Hepatocyte (in vitro differentiated cells): ENCODE measurements at regions not wholly inside any gene's neighbourhood (a gene's known extent, or its start where the extent isn't known, plus 50 kb on each side); places are given as distances from the start of the nearest gene placed in this dataset.
A peak's percentile ranks its signal among the peaks of the same experiment; 100 is the strongest.

ENCODE experiments used
- DNase-seq: peaks from one replicate; pipeline ENCODE4 v3.0.0-alpha.2; 2016; ENCODE audit warnings: low spot score
- H2AFZ ChIP-seq: fragments of 200-600 bp; sonication (generic); 2 replicates; pipeline ENCODE4 v1.6.0; 2016; ENCODE audit warnings: antibody characterized with exemption, mild to moderate bottlenecking
- H3K27ac ChIP-seq: fragments of 200-600 bp; sonication (generic); 2 replicates; pipeline ENCODE4 v1.5.1; 2016; ENCODE audit warnings: mild to moderate bottlenecking
- H3K27me3 ChIP-seq: fragments of 200-600 bp; sonication (generic); 2 replicates; pipeline ENCODE4 v1.6.1; 2016
- H3K36me3 ChIP-seq: fragments of 200-600 bp; sonication (generic); replicated peaks from 2 replicates; pipeline ENCODE4 v1.5.1; 2016; ENCODE audit warnings: low read depth; ENCODE audit not compliant: insufficient read depth
- H3K4me1 ChIP-seq: fragments of 200-600 bp; sonication (generic); 2 replicates; pipeline ENCODE4 v1.5.1; 2016; ENCODE audit warnings: mild to moderate bottlenecking, moderate library complexity; ENCODE audit not compliant: insufficient read depth
- H3K4me2 ChIP-seq: fragments of 200-600 bp; sonication (generic); 2 replicates; pipeline ENCODE4 v1.6.0; 2016
- H3K4me3 ChIP-seq: fragments of 200-600 bp; sonication (generic); 2 replicates; pipeline ENCODE4 v1.5.1; 2016; ENCODE audit warnings: mild to moderate bottlenecking
- H3K79me2 ChIP-seq: fragments of 200-600 bp; sonication (generic); 2 replicates; pipeline ENCODE4 v1.6.0; 2017; ENCODE audit warnings: mild to moderate bottlenecking
- H3K9me2 ChIP-seq: fragments of 200-600 bp; sonication (generic); replicated peaks from 2 replicates; pipeline ENCODE4 v1.6.0; 2017; ENCODE audit warnings: mild to moderate bottlenecking; ENCODE audit not compliant: insufficient read depth
- H3K9me3 ChIP-seq: fragments of 200-600 bp; sonication (generic); 2 replicates; pipeline ENCODE4 v1.5.1; 2016; ENCODE audit warnings: low read depth, mild to moderate bottlenecking
- H4K20me1 ChIP-seq: fragments of 200-600 bp; sonication (generic); 2 replicates; pipeline ENCODE4 v1.6.0; 2016; ENCODE audit warnings: mild to moderate bottlenecking; ENCODE audit not compliant: insufficient read depth, poor library complexity, severe bottlenecking
- EZH2 ChIP-seq: fragments of 200-600 bp; sonication (generic); IDR thresholded peaks from 2 replicates; pipeline ENCODE4 v1.6.1; 2016; ENCODE audit warnings: antibody characterized with exemption, mild to moderate bottlenecking, borderline replicate concordance
- EZH2phosphoT487 ChIP-seq: fragments of 200-600 bp; sonication (generic); IDR thresholded peaks from one replicate; pipeline ENCODE4 v1.6.1; 2018; ENCODE audit warnings: antibody characterized with exemption, mild to moderate bottlenecking, low read depth, moderate library complexity; ENCODE audit not compliant: unreplicated experiment, severe bottlenecking
- WGBS: methylation state at CpG from one replicate; pipeline ENCODE4 v1.1.6; 2016; ENCODE audit warnings: low lambda C conversion rate; ENCODE audit errors: missing lambda C conversion rate; 5-methylcytosine and 5-hydroxymethylcytosine counted together
- TF ChIP-seq, protein P1 (sequence below): fragments of 200-600 bp; sonication (generic); IDR thresholded peaks from 2 replicates; pipeline ENCODE4 v1.5.1; 2016; ENCODE audit warnings: antibody characterized with exemption, mild to moderate bottlenecking; ENCODE audit not compliant: poor library complexity

DNA sequence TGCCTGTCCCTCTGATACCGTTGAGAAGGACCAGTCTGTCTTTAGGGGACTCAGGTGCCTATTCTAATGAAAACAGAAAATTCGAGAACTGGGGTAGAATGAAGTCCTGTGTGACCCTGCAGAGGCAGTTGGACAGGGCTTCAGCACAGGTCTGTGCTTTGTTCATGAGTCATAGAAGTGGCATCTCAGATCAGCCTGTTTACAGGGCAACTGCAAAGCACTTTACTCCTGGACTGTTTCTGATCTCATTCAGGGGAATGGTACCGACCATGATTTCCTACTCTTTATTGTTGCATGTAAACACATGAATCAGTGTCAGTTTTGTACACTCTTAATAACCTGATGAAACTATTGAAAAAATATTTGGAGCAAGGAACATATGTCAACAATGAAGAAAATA is 1517.0 kb downstream of the AACS start:
- Histone ChIP-seq H3K4me1 (no peaks in the 10 kb centered on the region), H3K4me3 (no peak overlapping the region), H3K9me3 (no peaks in the 10 kb centered on the region), H3K27ac (peak overlapping the region; percentile 25), H4K20me1 (no peaks in the 10 kb centered on the region), H2AFZ (no peak overlapping the region), H3K9me2 (no peaks in the 10 kb centered on the region), H3K4me2 (no peak overlapping the region), H3K27me3 (no peaks in the 10 kb centered on the region), H3K36me3 (no peaks in the 10 kb centered on the region), H3K79me2 (no peaks in the 10 kb centered on the region)
- TF ChIP-seq, protein P1, sequence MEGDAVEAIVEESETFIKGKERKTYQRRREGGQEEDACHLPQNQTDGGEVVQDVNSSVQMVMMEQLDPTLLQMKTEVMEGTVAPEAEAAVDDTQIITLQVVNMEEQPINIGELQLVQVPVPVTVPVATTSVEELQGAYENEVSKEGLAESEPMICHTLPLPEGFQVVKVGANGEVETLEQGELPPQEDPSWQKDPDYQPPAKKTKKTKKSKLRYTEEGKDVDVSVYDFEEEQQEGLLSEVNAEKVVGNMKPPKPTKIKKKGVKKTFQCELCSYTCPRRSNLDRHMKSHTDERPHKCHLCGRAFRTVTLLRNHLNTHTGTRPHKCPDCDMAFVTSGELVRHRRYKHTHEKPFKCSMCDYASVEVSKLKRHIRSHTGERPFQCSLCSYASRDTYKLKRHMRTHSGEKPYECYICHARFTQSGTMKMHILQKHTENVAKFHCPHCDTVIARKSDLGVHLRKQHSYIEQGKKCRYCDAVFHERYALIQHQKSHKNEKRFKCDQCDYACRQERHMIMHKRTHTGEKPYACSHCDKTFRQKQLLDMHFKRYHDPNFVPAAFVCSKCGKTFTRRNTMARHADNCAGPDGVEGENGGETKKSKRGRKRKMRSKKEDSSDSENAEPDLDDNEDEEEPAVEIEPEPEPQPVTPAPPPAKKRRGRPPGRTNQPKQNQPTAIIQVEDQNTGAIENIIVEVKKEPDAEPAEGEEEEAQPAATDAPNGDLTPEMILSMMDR, result no peak
- no peak for TF ChIP-seq EZH2
- TF ChIP-seq EZH2phosphoT487, result no peak
- 17% methylated on average over 3 of the region's 3 CpGs for WGBS
- DNase-seq, result peak; percentile 61

DNA sequence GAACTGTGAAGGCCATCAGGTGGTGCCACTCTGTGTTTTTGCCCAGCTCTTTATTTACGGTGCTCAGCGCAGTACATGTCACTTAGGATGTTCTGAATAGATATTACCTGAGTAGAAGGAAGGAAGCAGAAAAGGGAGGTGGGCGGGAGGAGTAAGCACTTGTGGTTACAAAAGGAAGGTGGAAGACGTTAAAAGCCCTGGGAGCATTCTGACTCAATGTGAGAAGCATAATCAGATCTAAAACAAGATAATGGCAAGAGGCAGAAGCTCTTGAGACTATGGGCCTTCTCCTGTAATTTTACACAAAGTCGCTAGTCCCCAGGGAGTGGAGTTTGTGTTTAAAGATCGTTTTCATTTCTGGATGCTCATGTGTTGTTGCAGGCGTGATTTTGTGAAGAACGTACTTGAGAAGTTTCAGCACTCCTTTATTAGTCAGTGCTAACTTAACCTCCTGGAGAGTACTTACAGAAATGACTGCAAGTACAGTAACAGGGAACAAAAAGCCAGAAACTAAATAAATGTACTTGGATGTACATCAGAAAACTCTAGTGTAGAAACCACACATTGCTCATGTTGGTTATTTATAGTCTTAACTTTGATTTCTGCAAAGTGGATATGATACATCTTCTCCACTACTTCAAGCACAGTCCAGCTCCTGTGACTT is 1523.5 kb downstream of the AACS start:
- no peak overlapping the region for H3K4me2 ChIP-seq
- H3K4me1 ChIP-seq, result no peaks in the 10 kb centered on the region
- H3K9me2 ChIP-seq, result no peaks in the 10 kb centered on the region
- no peak overlapping the region for H3K4me3 ChIP-seq
- no peaks in the 10 kb centered on the region for H3K36me3 ChIP-seq
- no peak overlapping the region for H3K27ac ChIP-seq
- H2AFZ ChIP-seq, result no peak overlapping the region
- TF ChIP-seq EZH2 (no peak), EZH2phosphoT487 (no peak)
- TF ChIP-seq, protein P1, result no peak
- no peaks in the 10 kb centered on the region for H3K79me2 ChIP-seq
- 69% methylated on average over 8 of the region's 8 CpGs for WGBS
- no peak for DNase-seq
- no peaks in the 10 kb centered on the region for H4K20me1 ChIP-seq
- no peaks in the 10 kb centered on the region for H3K9me3 ChIP-seq
- no peaks in the 10 kb centered on the region for H3K27me3 ChIP-seq

DNA sequence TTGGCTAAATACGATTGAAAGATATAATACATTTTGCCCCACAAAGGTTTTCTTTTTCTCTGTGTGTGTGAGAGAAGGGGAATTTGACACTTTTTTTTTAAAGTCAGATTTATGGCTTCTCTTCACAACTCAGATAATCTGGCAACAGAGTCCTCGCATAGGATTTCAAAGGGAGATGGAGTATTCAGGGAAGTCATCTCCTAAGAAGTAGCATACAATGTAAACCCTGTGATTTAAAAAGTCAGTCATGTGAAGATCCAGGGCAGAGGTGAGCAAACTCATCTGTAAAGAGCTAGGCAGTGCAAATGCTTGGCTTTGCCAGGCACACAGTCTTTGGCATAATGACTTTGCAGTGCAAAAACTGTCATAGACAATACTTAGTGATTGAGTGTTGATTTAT is 1526.3 kb downstream of the AACS start:
- no peaks in the 10 kb centered on the region for H3K79me2 ChIP-seq
- TF ChIP-seq, protein P1, result no peak
- TF ChIP-seq EZH2phosphoT487, result no peak
- no peak for TF ChIP-seq EZH2
- H3K9me3 ChIP-seq, result no peaks in the 10 kb centered on the region
- H3K27ac ChIP-seq, result no peak overlapping the region
- H3K27me3 ChIP-seq, result no peaks in the 10 kb centered on the region
- no peak overlapping the region for H3K4me3 ChIP-seq
- H3K36me3 ChIP-seq, result no peaks in the 10 kb centered on the region
- H3K4me2 ChIP-seq, result no peak overlapping the region
- no peaks in the 10 kb centered on the region for H3K4me1 ChIP-seq
- no peaks in the 10 kb centered on the region for H4K20me1 ChIP-seq
- 59% methylated on average over 2 of the region's 2 CpGs for WGBS
- no peak for DNase-seq
- H2AFZ ChIP-seq, result no peak overlapping the region
- H3K9me2 ChIP-seq, result no peaks in the 10 kb centered on the region
